ENCODE measurements at regions not wholly inside any gene's neighbourhood (a gene's known extent, or its start where the extent isn't known, plus 50 kb on each side); places are given as distances from the start of the nearest gene placed in this dataset.

GRCh38 chr3:30085486-30085885 is 520.9 kb upstream of the TGFBR2 start:
- no peak for TF ChIP-seq CTCF (IDR thresholded peaks at IDR 0.05; ENCODE audit: low read depth, low read length)
- no peaks in the 10 kb centered on the region for H3K4me1 ChIP-seq
- H3K27me3 ChIP-seq, result no peaks in the 10 kb centered on the region
- no peak overlapping the region for H3K4me3 ChIP-seq (ENCODE audit: low read depth, low read length)
- DNase-seq, result no peak
- no peaks in the 10 kb centered on the region for H3K36me3 ChIP-seq
- H3K9me3 ChIP-seq, result no peaks in the 10 kb centered on the region

GRCh38 chr3:30091686-30092085 is 514.7 kb upstream of the TGFBR2 start:
- no peaks in the 10 kb centered on the region for H3K4me1 ChIP-seq
- no peaks in the 10 kb centered on the region for H3K36me3 ChIP-seq
- TF ChIP-seq CTCF (IDR thresholded peaks at IDR 0.05; ENCODE audit: low read depth, low read length), result no peak
- H3K27me3 ChIP-seq, result no peaks in the 10 kb centered on the region
- DNase-seq, result no peak
- no peak overlapping the region for H3K4me3 ChIP-seq (ENCODE audit: low read depth, low read length)
- H3K9me3 ChIP-seq, result no peaks in the 10 kb centered on the region

GRCh38 chr3:30097022-30097650 is 509.3 kb upstream of the TGFBR2 start:
- TF ChIP-seq CTCF (IDR thresholded peaks at IDR 0.05; ENCODE audit: low read depth, low read length), result no peak
- DNase-seq, result no peak
- no peaks in the 10 kb centered on the region for H3K4me1 ChIP-seq

GRCh38 chr3:30098243-30098642 is 508.2 kb upstream of the TGFBR2 start:
- no peak overlapping the region for H3K4me3 ChIP-seq (ENCODE audit: low read depth, low read length)
- no peaks in the 10 kb centered on the region for H3K27me3 ChIP-seq
- no peaks in the 10 kb centered on the region for H3K4me1 ChIP-seq
- H3K36me3 ChIP-seq, result no peaks in the 10 kb centered on the region
- no peak for TF ChIP-seq CTCF (IDR thresholded peaks at IDR 0.05; ENCODE audit: low read depth, low read length)
- DNase-seq, result no peak
- H3K9me3 ChIP-seq, result no peaks in the 10 kb centered on the region

More at GRCh38 chr3:30097022-30097650, 509.3 kb upstream of the TGFBR2 start:
- Histone ChIP-seq H3K27me3 (no peaks in the 10 kb centered on the region), H3K36me3 (no peaks in the 10 kb centered on the region), H3K9me3 (no peaks in the 10 kb centered on the region), H3K4me3 (ENCODE audit: low read depth, low read length) (no peak overlapping the region)

DNA sequence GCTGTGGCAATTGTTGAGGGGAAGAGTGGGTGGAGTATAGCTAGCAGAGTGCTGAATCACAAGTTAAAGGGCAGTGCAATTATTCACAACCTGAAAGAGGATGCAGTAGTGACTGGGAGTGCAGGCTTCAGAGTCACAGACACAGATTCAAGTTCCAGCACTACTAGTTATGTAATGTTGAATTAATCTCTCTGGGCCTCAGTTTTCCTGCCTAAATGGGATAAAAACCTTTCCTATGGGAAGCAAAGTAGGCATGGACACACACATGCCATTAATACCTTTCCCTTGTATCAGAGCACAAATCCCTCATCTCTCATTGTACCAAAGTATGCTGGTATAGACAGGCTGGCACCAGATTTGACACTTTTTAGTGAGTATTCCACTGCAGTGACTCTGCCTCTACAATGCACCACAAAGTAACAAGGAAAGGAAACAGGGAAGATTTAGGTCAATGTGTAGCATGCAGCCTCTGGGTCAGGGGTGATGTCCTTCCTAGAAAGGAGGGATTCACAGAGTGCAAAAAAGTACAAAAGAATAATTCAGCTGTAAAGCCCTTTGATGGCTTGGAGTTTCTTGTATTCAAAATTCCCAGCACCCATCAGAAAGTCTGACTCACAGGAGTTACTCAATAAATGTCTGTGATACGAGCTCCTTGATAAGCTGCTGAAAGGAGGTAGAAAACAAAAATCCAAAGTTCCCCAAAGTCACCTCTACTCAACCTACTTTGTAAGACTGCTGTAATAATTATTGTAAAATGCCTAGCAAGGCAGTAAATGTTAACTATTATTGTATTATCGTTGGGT is 507.5 kb upstream of the TGFBR2 start:
- TF ChIP-seq CTCF (IDR thresholded peaks at IDR 0.05; ENCODE audit: low read depth, low read length), result no peak
- Histone ChIP-seq H3K9me3 (no peaks in the 10 kb centered on the region), H3K4me1 (no peaks in the 10 kb centered on the region), H3K36me3 (no peaks in the 10 kb centered on the region), H3K27me3 (no peaks in the 10 kb centered on the region), H3K4me3 (ENCODE audit: low read depth, low read length) (no peak overlapping the region)
- no peak for DNase-seq

GRCh38 chr3:30102356-30102755 is 504.0 kb upstream of the TGFBR2 start:
- Histone ChIP-seq H3K4me1 (no peaks in the 10 kb centered on the region), H3K9me3 (no peaks in the 10 kb centered on the region), H3K36me3 (no peaks in the 10 kb centered on the region), H3K27me3 (no peaks in the 10 kb centered on the region), H3K4me3 (ENCODE audit: low read depth, low read length) (no peak overlapping the region)
- no peak for TF ChIP-seq CTCF (IDR thresholded peaks at IDR 0.05; ENCODE audit: low read depth, low read length)
- DNase-seq, result no peak
